ENCODE measurements at regions not wholly inside any gene's neighbourhood (a gene's known extent, or its start where the extent isn't known, plus 50 kb on each side); places are given as distances from the start of the nearest gene placed in this dataset.

- Histone ChIP-seq H3K56ac (replicated peaks; ENCODE audit: insufficient read length, low read depth, low read length) (no peak overlapping the region), H3K9me3 (ENCODE audit: insufficient read depth in 2 of 2, low read depth in 1 of 2, low read length in 1 of 2) (no peaks in the 10 kb centered on the region; a peak in 1 of 4 replicates), H4K20me1 (replicated peaks in 1 of 2; ENCODE audit: control insufficient read depth in 1 of 2, insufficient read depth in 2 of 2, low read length in 2 of 2) (no peaks in the 10 kb centered on the region), H3K14ac (ENCODE audit: insufficient read length) (no peak overlapping the region), H3K27ac (ENCODE audit: low read depth, low read length) (no peak overlapping the region), H3K27me3 (replicated peaks in 1 of 4; ENCODE audit: control insufficient read depth in 3 of 4, extremely low read depth in 1 of 4, insufficient read depth in 3 of 4, low read length in 3 of 4) (peaks cover 0 to 1% (median 0%) of the 10 kb centered on the region in 4 experiments; a peak in 3 of 7 replicates), H3K18ac (ENCODE audit: extremely low read depth, low read length) (no peak overlapping the region), H3K79me1 (ENCODE audit: low read depth, low read length) (no peaks in the 10 kb centered on the region), H4K91ac (replicated peaks; ENCODE audit: insufficient read length, low read length) (no peak overlapping the region), H2BK15ac (ENCODE audit: low read length) (no peak overlapping the region), H2BK5ac (ENCODE audit: low read depth, low read length) (no peak overlapping the region), H4K8ac (ENCODE audit: extremely low read depth, insufficient read depth, low read length) (no peak overlapping the region), H3K9ac (replicated peaks in 1 of 4; ENCODE audit: extremely low read depth in 1 of 4, low read depth in 3 of 4, low read length in 3 of 4) (no peak overlapping the region), H3K4me3 (ENCODE audit: extremely low read depth in 1 of 4, insufficient read depth in 2 of 4, low read depth in 3 of 4, low read length in 4 of 4) (no peak overlapping the region), H2BK120ac (replicated peaks; ENCODE audit: low read depth, low read length) (no peak overlapping the region), H3K23me2 (ENCODE audit: low read depth, low read length) (peaks cover 3% of the 10 kb centered on the region; the same call in 1 of the 2 replicates), H2BK12ac (ENCODE audit: low read depth, low read length) (no peak overlapping the region), H2AFZ (ENCODE audit: low read length) (no peak overlapping the region), H3K79me2 (ENCODE audit: control insufficient read depth in 1 of 2, insufficient read depth in 2 of 2, low read length in 2 of 2) (no peaks in the 10 kb centered on the region), H3K4ac (replicated peaks; ENCODE audit: insufficient read length, low read depth, low read length) (no peak overlapping the region), H3K36me3 (ENCODE audit: control insufficient read depth in 2 of 4, insufficient read depth in 4 of 4, low read length in 3 of 4) (no peaks in the 10 kb centered on the region), H3K23ac (ENCODE audit: insufficient read length) (no peak overlapping the region), H3K4me1 (replicated peaks in 1 of 4; ENCODE audit: control insufficient read depth in 3 of 4, insufficient read depth in 4 of 4, low read length in 3 of 4) (no peaks in the 10 kb centered on the region), H3K4me2 (ENCODE audit: insufficient read depth in 1 of 2, low read depth in 2 of 2, low read length in 2 of 2) (no peak overlapping the region), H2AK5ac (ENCODE audit: low read depth, low read length) (no peak overlapping the region), H4K5ac (ENCODE audit: insufficient read length, low read depth, low read length) (no peak overlapping the region), H2BK20ac (ENCODE audit: low read length) (no peak overlapping the region)
- WGBS, 2 experiments (ENCODE audit: extremely low coverage in 1 of 2, insufficient coverage in 1 of 2, insufficient read length in 1 of 2, insufficient replicate concordance in 2 of 2, low coverage in 1 of 2, low lambda C conversion rate in 2 of 2, missing lambda C conversion rate in 1 of 2), result 95% methylated on average over 2 of the region's 2 CpGs; no CpG with 5 or more reads in 1 of the 2 experiments
- FAIRE-seq, result no peak
- ChIA-PET CTCF (ENCODE audit: partially characterized antibody) (interaction anchor here (1.3 kb wide), 1 partner anchor 11 kb away, joined by 3 read pairs; no protein-coding TSS in a partner anchor), POLR2A (ENCODE audit: partially characterized antibody) (no interaction called here)
- DNase-seq (ENCODE audit: low read depth in 1 of 2, low spot score in 2 of 2), result no peak
- TF ChIP-seq CHD7 (IDR thresholded peaks at IDR 0.05; ENCODE audit: insufficient replicate concordance, low read length), result no peak
Observed at GRCh38 chr20:57856658-57857057, 146.8 kb upstream of the PMEPA1 start.

All from H1 (cell line).